ENCODE measurements at regions not wholly inside any gene's neighbourhood (a gene's known extent, or its start where the extent isn't known, plus 50 kb on each side); places are given as distances from the start of the nearest gene placed in this dataset.

DNA sequence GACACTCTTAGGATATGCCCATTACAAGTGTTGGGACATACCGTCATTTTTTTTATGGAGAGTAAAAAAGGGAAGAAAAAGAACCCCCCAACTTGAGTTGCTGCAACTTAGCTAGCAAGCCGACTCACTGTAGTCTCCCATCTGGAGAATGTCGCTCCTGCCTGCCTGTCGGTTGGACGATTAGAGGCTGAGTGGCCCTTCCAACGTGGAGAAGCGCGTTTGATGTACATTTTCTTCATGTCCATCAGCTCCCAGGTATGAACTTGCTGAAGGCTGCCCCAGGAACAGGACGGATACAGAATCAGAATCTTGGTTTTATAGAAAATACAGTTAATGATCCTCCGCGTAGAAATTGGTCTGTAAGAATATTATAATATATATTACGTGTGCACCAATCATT is 189.0 kb upstream of the SOX1 start:
- Histone ChIP-seq H3K4me1 (no peaks in the 10 kb centered on the region), H3K27me3 (ENCODE audit: insufficient read depth in 3 of 3, low read length in 2 of 3) (peaks cover 0 to 5% (median 0%) of the 10 kb centered on the region in 3 donors), H3K9me3 (no peaks in the 10 kb centered on the region), H3K27ac (no peak overlapping the region), H3K36me3 (ENCODE audit: insufficient read depth in 1 of 2, low read depth in 1 of 2) (no peaks in the 10 kb centered on the region), H3K4me3 (no peak overlapping the region)
- TF ChIP-seq, protein P1, sequence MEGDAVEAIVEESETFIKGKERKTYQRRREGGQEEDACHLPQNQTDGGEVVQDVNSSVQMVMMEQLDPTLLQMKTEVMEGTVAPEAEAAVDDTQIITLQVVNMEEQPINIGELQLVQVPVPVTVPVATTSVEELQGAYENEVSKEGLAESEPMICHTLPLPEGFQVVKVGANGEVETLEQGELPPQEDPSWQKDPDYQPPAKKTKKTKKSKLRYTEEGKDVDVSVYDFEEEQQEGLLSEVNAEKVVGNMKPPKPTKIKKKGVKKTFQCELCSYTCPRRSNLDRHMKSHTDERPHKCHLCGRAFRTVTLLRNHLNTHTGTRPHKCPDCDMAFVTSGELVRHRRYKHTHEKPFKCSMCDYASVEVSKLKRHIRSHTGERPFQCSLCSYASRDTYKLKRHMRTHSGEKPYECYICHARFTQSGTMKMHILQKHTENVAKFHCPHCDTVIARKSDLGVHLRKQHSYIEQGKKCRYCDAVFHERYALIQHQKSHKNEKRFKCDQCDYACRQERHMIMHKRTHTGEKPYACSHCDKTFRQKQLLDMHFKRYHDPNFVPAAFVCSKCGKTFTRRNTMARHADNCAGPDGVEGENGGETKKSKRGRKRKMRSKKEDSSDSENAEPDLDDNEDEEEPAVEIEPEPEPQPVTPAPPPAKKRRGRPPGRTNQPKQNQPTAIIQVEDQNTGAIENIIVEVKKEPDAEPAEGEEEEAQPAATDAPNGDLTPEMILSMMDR (IDR thresholded peaks at IDR 0.05) = no peak
- ATAC-seq (no peak), DNase-seq (no peak)
- intact Hi-C loops (cut with DNase I) = no loop called here
- 79 to 88% (median 82%) methylated on average over 12 of the region's 12 CpGs for WGBS, 3 donors

DNA sequence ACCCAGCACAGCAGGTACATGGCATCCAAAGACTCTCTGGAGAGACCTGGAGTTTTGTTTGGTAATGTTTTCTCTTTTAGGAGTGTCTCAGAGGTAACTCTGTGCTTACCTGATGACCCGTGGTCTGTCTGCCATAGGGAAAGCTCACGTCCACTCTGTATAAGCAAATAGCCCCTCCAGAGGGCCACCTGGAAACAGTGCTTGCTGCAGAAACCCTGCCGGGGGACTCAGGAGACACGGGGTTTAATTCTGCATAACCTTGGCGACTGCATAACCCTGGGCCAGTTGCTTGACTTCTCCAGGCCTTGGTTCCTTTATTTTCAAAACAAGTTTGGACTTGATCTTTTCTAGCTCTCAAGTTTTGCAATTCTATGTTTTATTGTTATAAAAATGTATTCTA is 187.2 kb upstream of the SOX1 start:
- no peaks in the 10 kb centered on the region for H3K4me1 ChIP-seq
- no peak overlapping the region for H3K4me3 ChIP-seq
- H3K27ac ChIP-seq = no peak overlapping the region
- H3K9me3 ChIP-seq = no peaks in the 10 kb centered on the region
- no peaks in the 10 kb centered on the region for H3K36me3 ChIP-seq (ENCODE audit: insufficient read depth in 1 of 2, low read depth in 1 of 2)
- intact Hi-C loops (cut with DNase I) = no loop called here
- ATAC-seq = no peak
- 33 to 50% (median 46%) methylated on average over 5 of the region's 5 CpGs for WGBS, 3 donors
- DNase-seq = no peak
- TF ChIP-seq, protein P1 (IDR thresholded peaks at IDR 0.05) = no peak
- H3K27me3 ChIP-seq (ENCODE audit: insufficient read depth in 3 of 3, low read length in 2 of 3) = peaks cover 0 to 8% (median 0%) of the 10 kb centered on the region in 3 donors

DNA sequence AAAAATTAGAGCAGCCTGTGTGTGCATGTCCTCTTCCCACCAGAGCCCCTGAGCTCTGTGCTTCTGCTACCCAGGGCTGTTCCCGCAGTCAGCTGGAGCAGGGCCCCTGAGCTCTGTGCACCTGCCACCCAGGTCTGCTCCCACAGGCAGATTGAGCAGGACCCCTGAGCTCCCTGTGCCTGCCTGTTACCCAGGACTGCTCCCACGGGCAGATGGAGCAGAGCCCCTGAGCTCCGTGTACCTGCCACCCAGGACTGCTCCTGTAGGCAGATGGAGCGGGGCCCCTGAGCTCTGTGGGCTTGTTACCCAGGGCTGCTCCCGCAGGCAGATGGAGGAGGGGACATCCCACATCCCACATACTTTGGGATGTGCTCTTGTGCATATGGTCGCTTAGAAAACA is 186.8 kb upstream of the SOX1 start:
- DNase-seq = no peak
- Histone ChIP-seq H3K9me3 (no peaks in the 10 kb centered on the region), H3K27ac (no peak overlapping the region), H3K4me3 (no peak overlapping the region), H3K4me1 (no peaks in the 10 kb centered on the region), H3K27me3 (ENCODE audit: insufficient read depth in 3 of 3, low read length in 2 of 3) (peaks cover 0 to 8% (median 0%) of the 10 kb centered on the region in 3 donors), H3K36me3 (ENCODE audit: insufficient read depth in 1 of 2, low read depth in 1 of 2) (no peaks in the 10 kb centered on the region)
- WGBS, 3 donors = 50 to 54% (median 52%) methylated on average over 6 of the region's 6 CpGs
- intact Hi-C loops (cut with DNase I) = no loop called here
- ATAC-seq = no peak
- TF ChIP-seq, protein P1 (IDR thresholded peaks at IDR 0.05) = no peak

DNA sequence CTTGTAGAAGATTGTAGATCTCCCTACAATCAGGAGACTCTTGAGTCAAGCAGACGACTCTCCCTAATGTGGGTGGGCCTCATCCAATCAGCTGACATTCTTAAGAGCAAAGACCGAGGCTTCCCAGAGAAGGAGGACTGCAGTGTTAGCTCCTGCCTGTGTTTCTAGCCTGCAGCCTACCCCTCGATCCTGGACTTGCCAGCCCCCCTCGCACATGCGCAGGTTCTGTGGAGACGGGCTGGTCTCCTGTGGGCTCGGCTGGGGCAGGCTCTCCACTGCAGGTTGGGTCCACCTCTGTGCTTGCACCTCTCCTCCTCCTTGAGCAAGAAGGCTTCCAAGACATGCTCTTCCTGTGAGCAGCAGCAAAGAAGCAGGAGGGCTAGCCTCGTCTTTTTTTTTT is 185.2 kb upstream of the SOX1 start:
- intact Hi-C loops (cut with DNase I) = no loop called here
- H3K4me1 ChIP-seq = no peaks in the 10 kb centered on the region
- 83 to 85% (median 85%) methylated on average over 8 of the region's 8 CpGs for WGBS, 3 donors
- TF ChIP-seq, protein P1 (IDR thresholded peaks at IDR 0.05) = no peak
- H3K27me3 ChIP-seq (ENCODE audit: insufficient read depth in 3 of 3, low read length in 2 of 3) = peaks cover 0 to 5% (median 0%) of the 10 kb centered on the region in 3 donors
- no peaks in the 10 kb centered on the region for H3K9me3 ChIP-seq
- ATAC-seq = no peak
- H3K36me3 ChIP-seq (ENCODE audit: insufficient read depth in 1 of 2, low read depth in 1 of 2) = no peaks in the 10 kb centered on the region
- H3K27ac ChIP-seq = no peak overlapping the region
- H3K4me3 ChIP-seq = no peak overlapping the region
- DNase-seq = no peak

DNA sequence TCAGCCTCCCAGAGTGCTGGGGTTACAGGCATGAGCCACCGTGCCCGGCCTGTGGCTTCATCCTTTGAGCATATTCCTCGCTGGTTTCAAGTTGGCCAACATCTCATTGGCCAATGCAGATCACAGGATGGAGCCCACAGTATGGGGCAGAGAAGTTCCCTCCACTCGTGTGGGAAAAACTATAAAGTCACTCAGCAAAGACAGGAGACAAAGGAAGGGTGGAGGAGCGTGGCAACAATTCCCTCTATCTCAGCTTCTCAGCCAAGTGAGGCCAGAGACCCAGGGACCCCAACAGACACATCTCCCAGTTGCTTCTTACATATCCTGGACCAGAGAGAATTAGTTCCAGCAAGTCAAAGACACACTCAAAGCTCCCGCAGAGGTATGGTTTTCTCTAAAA is 184.6 kb upstream of the SOX1 start:
- Histone ChIP-seq H3K4me3 (no peak overlapping the region), H3K4me1 (no peaks in the 10 kb centered on the region), H3K36me3 (ENCODE audit: insufficient read depth in 1 of 2, low read depth in 1 of 2) (no peaks in the 10 kb centered on the region), H3K27me3 (ENCODE audit: insufficient read depth in 3 of 3, low read length in 2 of 3) (peaks cover 0 to 5% (median 0%) of the 10 kb centered on the region in 3 donors), H3K27ac (no peak overlapping the region), H3K9me3 (no peaks in the 10 kb centered on the region)
- ATAC-seq (no peak), DNase-seq (no peak)
- TF ChIP-seq, protein P1 (IDR thresholded peaks at IDR 0.05) = no peak
- whole genome bisulfite sequencing, 3 donors = 61 to 70% (median 68%) methylated on average over 6 of the region's 6 CpGs
- intact Hi-C loops (cut with DNase I) = no loop called here
